Fibroblast of skin of right quadriceps (primary cell): ENCODE measurements at regions not wholly inside any gene's neighbourhood (a gene's known extent, or its start where the extent isn't known, plus 50 kb on each side); places are given as distances from the start of the nearest gene placed in this dataset.
"Not testable (repeated sequence)": the region's sequence is repeated elsewhere in the genome, so short reads cannot be mapped to it uniquely, and the experiment has no call there.

Source experiments
- DNase-seq: peaks from one replicate; pipeline ENCODE4 v3.0.0-alpha.2; 2013

DNA sequence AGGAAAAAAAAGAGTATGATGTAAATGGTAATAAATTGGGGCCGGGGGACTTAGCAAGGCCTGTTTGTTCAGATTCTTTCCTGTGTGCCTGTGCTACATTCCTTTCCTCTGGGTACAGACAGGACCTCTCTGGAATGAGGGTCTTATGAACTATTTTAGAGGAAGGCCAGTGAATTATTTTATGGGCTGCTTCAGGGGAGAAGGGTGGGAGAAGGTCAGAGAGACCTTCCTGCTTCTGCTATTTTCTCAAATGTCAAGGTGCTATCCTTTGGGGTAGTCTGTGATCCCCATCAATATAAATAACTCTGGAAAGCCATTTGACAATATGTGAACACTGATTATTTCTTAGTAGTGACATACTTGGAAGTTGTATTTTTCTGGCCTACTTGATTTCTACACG lies 426.5 kb downstream of the SH2D4B start:
- no peak for DNase-seq

DNA sequence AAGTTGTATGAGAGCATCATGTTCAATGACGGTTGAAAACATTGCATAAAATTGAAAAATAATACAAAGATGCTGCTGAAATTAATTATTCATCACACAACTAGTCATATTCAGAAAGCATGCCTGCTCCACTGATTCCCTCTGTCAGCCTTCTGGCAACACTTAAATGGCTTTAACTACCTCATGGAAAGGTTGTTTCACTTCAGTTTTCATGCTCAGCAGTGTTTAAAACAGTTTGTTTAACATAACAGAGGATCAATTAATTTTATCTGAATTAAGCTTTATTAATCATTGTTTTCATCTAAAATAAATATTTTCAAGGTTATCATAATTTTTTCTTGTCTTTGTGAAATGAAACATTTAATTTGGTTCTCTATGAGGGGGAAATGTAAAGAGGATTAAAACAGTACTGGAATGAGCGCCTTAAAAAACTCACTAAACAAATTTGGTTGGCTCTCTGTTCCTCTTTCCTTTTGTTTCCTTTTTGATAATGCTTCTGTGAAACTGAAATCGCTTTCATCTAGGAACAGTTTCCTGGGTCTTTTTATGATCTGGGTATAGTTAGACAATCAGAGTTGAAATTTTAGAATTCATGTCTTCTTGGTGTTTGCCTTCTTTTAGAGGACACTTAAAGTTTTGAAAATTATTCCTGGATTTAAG lies 427.4 kb downstream of the SH2D4B start:
- DNase-seq, result no peak

DNA sequence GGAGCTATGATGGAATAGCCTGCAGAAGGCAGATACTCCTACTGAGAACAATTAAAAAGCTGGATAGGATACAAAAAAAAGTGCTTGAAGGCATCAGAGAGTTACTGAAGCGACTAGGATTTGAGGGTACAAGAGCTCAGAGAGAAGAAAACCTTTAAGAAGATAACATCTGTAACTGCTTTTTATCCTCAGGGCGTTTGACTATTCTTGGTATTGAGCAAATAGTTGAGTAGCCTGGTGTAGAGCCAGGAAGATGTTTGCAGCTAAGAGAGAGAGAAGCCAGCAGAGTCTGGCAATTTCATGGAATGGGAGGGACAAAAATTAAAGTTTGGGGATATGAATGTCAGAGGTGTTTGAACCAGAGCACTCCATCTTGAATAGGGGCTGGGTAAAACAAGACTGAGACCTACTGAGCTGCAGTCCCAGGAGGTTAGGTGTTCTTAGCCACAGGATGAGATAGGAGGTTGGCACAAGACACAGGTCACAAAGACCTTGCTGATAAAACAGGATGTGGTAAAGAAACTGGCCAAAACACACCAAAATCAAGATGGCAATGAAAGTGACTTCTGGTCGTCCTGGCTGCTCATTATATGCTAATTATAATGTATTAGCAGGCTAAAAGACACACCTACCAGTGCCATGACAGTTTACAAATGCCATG lies 428.8 kb downstream of the SH2D4B start:
- no peak for DNase-seq

DNA sequence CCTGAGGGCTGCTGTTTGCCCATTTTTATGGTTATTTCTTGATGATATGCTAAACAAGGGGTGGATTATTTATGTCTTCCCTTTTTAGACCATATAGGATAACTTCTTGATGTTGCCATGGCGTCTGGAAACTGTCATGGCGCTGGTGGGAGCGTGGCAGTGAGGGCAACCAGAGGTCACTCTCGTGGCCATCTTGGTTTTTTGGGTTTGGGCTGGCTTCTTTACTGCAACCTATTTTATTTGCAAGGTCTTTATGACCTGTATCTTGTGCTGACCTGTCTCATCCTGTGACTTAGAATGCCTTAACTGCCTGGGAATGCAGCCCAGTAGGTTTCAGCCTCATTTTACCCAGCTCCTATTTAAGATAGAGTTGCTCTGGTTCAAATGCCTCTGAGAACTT lies 429.7 kb downstream of the SH2D4B start:
- not testable (repeated sequence) for DNase-seq

DNA sequence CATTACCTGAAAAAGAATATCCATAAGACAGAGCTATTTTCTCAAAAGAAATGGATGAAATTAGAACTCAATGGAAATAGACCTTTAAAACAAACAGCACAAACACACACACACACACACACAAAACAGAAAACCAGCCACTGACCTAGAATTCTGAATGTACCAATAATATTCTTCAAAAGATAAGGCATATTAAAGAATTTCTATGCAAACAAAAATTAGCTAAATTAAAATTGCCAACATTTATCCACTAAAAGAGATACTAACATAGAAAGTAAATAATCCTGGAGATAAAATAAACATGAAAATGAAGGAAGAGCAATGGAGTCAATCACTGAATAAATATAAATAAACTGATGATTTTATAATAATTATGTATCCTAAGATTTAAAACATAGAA lies 431.2 kb downstream of the SH2D4B start:
- DNase-seq, result no peak

DNA sequence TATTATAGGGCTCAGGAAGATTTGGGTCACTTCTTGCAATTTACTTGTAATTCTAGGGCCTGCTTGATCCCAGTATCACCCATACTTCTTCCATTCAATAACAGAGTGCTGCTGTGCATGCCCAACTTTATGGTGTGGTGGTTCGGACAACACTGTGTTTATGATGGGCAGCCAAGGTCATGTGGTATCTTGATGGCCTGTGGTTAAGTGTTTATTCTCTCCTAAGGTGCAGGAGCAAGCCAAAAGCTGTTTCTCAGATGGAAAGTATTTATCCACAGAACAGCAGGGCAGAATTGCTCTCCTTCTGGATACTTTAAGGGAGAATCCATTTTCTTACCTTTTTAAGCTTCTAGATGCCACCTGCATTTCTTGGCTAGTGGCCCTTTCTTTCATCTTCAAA lies 433.8 kb downstream of the SH2D4B start:
- DNase-seq, result no peak

DNA sequence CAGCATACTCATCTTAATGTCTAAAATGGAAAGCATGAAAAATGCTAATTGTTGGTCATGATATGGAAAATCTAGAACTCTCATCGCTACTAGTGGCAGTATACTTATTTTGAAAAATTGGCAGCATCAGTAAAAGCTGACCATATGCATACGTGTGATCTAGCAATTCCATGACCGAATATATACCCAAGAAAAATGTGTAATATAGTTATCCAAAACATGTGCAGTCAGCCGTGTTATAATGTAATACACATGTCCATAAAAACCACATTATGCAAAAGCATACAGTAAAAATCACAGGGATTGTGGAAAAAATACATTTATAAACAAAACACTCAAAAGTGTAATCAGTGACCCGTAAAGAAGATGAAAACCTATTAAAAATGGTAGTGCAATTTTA lies 439.0 kb downstream of the SH2D4B start:
- no peak for DNase-seq

DNA sequence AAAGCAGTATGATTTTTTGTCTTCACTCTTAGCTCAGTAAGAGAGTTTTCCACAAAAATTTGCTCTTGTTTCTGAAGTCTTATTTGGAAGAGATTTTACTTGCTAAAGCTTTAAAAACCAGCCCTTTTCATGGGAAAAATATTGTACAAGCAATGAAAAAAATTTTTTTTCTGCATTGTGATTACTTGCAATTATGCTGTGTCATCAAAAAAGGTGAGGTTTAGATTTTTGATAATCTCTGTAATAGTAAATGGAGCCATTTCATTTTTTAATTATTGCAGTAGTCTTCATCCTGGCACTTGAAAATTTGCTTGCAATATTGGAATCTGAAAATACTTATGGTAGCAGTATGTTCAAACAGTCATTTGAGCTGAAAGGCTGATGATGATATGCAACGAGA lies 447.4 kb downstream of the SH2D4B start:
- no peak for DNase-seq

DNA sequence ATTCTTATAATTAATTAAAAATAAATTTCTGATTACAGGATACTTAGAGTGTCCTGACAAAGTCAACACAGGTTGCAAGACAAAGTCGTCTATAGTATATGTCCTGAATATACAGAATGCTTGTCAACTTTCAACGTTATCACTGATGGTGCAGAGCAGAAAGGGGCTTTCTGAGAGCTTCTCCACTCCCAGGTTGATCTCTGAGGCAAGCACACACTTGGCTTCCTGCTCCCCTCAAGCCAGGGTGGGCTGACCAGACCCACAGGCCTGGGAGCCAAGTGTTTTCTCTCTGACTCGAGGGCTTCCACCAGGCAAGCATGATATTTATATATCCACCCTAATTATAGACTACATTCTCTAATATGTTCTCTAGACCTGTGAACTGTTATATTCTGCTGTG lies 448.9 kb downstream of the SH2D4B start:
- DNase-seq, result no peak

DNA sequence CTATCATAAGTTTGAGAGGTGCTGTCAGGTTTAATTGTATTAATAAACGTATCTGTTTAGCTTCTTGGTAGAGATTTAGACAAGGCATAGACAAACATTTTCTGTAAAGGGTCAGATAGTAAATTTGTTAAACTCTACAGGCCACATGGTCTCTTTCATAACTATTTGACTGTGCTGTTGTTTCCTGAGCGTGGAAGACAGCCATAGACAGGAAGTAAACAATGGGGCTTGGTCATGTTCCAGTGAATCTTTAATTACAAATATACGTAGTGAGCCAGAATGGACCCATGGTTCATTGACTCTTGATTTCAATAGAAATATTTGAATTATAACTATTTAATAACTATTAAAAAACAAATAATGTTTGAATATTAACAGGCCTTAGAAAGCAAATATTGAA lies 451.1 kb downstream of the SH2D4B start:
- DNase-seq, result no peak

DNA sequence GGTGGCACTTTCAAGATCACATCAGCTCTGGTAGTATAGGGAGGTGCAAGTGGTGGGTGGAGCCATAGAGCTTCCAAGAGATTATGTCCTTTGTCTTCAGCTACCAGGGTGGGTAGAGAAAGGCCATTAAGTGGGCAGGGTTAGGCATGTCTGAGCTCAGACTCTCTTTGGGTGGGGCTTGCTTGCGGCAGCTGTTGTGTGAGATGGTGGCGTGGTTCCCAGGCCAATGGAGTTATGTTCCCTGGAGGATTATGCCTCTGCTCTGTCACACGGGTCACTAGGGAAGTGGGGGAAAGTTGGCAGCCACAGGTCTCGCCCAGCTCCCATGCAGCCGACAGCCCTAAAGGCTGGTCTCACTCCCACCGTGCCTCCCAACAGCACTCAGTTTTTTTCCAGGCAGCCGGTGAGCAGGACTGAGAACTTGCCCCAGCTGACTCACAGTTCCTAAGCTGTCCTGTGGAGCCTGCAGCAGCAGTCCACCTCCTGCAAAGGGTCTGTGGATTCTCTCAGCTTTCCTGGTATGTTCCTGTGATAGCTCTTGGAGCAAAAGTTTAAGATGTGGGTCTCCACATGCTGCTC lies 459.0 kb downstream of the SH2D4B start:
- DNase-seq, result no peak

DNA sequence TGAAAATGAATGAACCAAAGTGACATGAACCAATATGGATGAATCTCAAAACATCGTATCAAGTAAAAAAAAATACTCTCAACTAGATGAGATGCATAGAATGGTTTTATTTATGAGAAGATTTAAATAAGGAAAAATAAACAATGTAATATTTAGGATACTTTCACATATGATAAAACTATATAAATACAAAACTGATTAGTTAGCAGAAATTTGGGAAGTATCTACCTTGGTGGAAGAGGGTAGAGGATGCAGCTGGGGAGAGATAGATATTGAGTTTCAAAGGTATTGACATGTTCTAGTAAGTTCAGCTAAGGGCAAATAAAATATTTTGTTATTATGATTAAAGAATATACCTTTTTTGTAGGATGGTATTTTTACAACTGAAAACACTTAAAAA lies 463.1 kb downstream of the SH2D4B start:
- no peak for DNase-seq

DNA sequence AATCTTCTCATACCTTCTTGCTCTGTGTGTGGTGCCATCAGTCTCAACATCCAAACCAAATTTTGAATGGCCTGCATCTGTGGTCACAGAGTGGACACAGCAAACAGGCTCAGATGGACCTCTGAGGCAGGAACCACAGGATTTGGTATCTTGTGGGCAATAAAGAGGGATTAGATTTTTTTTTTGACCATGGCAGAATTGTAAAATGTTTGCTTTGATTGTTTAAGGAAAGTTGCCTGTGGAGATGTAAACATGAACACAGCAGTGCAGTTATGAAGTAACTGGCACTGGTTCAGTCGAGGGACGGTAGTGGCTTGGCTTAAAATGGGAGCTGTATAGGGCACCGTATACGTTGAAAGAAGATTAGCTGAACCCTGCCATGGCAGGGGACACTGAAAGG lies 464.7 kb downstream of the SH2D4B start:
- no peak for DNase-seq

DNA sequence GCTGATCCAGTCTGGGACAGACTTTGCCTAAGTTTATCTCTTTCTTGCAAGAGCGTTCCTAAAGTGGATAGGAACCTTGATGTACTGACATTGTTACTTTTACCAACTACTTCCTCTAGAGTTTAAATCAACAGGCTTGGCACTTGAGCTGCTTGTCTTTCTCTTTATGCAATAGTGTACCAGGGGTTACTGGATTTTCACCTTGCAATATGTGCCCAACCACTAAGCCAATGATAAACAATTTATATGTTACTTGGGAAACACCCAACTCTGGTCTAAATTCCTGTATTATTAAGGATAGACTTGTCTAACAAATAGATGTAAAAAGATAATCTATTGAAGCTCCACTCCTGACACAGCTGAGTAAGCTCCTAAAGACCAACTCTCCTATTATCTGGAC lies 470.2 kb downstream of the SH2D4B start:
- DNase-seq, result no peak

DNA sequence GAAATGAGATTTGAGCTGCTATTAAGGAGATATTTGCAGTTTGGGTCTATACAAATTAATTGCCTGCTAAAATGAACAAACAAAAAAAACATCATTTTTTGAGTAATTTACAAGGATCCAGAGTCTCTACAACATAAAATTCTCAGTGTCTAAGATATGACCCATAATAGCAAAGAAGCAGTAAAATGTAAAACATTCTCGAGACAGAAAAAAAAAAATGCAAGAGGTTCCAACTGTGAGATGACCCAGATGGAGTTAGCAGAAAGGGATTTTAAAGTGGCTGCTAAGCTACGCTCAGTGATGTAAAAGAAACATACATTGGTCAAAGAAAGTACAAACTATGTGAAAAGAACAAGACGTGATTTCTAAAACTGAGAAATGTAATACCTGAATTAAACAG lies 471.0 kb downstream of the SH2D4B start:
- DNase-seq, result no peak

DNA sequence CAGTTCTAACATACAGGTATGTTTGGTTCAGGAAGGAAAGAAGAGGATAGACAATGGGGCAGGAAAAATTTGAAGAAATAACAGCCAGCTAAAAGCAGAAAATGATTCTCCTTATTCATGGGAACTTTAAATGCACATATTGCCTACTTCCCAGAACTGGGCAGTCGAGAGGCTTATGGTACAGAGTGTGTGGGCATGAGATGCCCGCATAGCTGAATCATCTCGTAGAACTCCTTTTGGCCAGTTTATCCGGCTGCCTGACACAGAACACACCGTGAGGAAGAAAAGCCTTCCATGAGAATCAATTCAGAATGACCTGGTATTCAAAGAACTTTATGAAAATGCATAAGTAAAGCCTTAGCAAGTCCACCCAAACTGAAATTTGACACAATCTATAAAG lies 471.6 kb downstream of the SH2D4B start:
- no peak for DNase-seq

DNA sequence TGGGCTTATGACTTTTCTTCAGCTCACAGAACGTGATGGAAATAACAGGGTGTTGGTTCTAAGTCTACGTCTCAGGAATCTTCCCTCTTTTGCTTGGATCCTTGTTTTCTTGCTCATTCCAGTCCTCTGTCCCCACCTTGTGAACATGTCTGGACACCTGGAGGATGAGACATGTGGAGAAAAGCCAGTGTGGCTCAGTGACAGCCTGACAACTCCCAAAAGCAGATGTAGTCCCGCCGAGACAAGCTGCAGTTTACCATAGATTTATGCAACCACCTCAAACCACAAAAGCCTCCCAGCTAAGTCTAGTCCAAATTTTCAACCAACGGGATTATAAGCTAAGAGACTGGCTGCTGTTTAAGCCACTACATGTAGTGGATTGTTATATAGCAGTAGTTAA lies 476.1 kb downstream of the SH2D4B start:
- DNase-seq, result no peak

DNA sequence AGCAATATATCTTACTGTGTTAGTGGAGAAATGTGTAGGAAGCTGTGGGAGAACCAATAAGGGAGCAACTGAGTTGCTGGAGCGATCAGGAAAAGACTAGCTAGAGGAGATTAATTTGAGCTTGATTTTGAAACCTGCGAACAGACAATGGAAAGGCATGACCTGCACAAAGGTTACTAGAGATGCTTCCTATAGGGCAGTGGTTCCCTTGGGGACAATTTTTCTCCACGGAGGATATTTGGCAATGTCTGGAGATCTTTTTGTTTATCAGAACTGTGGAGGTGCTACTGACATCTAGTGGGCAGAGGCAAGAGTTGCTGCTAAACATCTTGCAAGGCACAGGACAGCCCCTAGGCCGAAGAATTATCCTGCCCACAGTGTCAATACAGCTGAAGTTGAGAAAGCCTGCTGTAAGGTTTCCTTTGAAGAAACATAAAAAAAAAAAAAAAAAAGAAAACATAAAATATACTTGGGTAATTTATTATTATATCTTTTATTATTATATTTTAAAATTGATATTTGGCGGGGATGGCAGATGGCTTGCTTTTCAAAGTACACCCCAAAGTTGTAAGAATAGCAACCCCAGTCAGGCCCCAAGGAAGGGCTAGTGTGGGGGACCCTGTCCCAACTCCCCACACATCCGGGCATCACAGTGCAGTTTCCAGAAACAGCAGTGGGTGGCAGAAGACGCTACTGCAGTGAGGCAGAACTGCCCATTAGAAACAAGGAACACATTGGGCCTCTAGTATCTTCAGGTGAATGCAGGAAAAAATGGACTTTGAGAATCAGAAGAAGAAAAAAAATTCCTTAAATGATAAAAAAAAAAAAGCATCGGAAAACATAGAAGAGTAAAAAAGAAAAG lies 481.6 kb downstream of the SH2D4B start:
- peak; percentile 56 for DNase-seq

DNA sequence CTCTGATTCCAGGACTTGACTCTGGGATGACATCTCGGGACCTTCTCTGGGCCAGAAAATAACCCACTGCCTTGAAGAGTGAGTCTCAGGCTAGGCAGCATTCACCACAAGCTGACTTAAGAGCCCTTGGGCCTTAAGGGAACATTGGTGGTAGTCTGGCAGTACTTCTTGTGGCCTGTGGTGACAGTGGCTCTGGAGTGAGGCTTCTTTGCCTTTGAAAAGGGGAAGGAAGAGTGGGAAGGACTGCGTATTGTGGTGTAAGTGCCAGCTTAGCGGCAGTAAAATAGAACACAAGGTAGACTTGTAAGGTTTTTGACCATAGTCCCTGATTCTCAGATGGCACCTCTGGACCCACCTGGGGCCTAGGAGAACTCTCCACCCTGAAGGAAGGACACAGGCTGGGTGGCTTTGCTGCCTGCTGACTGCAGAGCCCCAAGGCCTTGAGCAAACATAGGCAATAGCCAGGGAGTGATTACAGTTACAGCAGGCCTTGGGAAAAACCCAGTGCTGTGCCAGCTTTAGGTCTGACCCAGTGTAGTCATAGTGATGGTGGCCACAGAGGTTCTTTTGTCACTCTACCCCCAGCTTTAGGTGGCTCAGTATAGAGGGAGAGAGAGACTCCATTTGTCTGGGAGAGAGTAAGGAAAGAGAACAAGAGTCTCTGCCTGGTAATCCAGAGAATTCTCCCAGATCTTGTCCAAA lies 483.9 kb downstream of the SH2D4B start:
- DNase-seq, result no peak

DNA sequence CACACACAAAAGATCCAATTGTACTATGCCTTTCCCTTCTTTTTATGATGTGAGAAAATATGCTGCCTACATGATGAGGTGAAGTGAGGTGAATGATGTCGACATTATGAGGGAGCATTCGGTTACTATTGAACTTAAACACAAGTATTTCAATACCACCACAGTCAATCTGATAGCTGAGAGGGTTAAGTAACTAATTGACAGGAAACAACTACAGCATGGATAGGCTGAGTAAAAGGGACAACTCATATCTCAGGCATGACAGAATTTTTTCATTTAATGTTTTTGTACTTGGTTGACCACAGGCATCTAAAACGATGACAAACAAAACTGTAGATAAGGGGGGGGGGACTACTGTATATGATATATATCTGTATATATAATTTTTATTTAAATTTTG lies 488.9 kb downstream of the SH2D4B start:
- peak; percentile 82 for DNase-seq

DNA sequence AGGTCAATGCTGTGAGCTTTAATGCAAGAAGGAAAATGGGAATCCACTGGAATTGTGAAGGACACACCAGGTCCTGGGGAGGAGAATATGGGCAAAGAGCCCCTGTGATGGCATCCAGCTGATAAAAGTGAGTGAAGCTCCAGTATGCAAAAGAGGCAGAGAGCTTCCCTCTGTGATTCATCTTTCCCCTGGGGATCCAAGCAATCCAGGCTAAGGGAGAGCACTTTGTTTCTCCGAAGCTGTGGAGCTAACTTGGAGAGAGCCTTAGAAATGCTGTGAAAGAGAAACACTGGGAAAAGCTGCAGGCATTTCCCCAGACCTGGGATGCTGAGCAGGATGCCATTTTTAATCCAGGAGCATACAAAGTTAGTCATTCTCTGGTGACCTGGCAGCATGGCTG lies 489.5 kb downstream of the SH2D4B start:
- DNase-seq, result peak; percentile 71

DNA sequence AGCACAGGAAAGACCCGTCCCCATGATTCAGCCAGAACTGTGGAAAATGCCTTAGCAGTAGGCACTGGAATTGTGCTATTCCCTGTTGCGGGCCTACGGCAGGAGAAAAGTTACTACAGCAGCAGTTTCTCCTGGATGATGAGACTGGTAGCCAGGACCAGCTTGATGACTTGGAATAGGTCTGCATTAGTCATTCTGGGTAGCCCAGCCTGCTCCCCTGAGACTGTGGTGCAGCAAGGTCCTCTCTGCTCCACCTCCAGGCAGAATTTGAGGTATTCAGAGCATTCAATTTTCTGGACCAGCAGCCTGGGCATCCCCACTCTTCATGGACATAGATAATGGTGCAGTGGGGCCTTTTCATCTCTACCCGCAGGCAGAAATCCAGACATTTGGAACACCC lies 490.0 kb downstream of the SH2D4B start:
- peak; percentile 27 for DNase-seq

DNA sequence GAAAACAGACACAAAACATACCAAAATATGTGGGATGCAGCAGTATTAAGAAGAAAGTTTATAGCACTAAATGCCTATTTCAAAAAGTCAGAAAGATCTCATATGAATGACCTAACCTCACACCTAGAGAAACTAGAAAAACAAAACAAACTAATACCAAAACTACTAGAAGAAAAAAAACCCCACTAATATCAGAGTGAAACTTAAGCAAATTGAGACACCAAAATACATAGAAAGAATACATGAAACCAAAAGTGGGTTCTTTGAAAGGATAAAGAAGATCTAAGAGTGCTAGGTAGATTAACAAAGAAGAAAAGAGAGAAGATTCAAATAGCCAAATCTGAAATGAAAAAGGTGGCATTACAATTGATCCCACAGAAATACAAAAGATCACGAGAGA lies 494.1 kb downstream of the SH2D4B start:
- no peak for DNase-seq
